HG02938 (cell line): ENCODE measurements at regions not wholly inside any gene's neighbourhood (a gene's known extent, or its start where the extent isn't known, plus 50 kb on each side); places are given as distances from the start of the nearest gene placed in this dataset.

Experiments used
- ATAC-seq: cut with Tn5 transposase; IDR thresholded peaks from one replicate; pipeline ENCODE4 v1.9.1; 2021; ENCODE audit warnings: mild to moderate bottlenecking, moderate library complexity; ENCODE audit not compliant: unreplicated experiment

- no peak for ATAC-seq
These were observed 1716.6 kb downstream of the PCDH7 start for GRCh38 chr4:32436816-32437215.

GRCh38 chr4:32440391-32440790, 1720.2 kb downstream of the PCDH7 start:
- ATAC-seq = no peak

- ATAC-seq = no peak
These were observed 1734.3 kb downstream of the PCDH7 start for GRCh38 chr4:32454482-32454881.

- ATAC-seq = no peak
These were observed 1735.1 kb downstream of the PCDH7 start for GRCh38 chr4:32455231-32455630.

GRCh38 chr4:32460972-32461371, 1740.8 kb downstream of the PCDH7 start:
- ATAC-seq = no peak

GRCh38 chr4:32462944-32463343, 1742.8 kb downstream of the PCDH7 start:
- no peak for ATAC-seq

GRCh38 chr4:32470087-32470585, 1750.0 kb downstream of the PCDH7 start:
- no peak for ATAC-seq

GRCh38 chr4:32472918-32473317, 1752.7 kb downstream of the PCDH7 start:
- ATAC-seq = no peak

GRCh38 chr4:32475710-32476109, 1755.5 kb downstream of the PCDH7 start:
- ATAC-seq = no peak

GRCh38 chr4:32477518-32477917, 1757.3 kb downstream of the PCDH7 start:
- ATAC-seq = no peak

- ATAC-seq = no peak
These were observed 1765.8 kb downstream of the PCDH7 start for GRCh38 chr4:32485956-32486355.

- no peak for ATAC-seq
These were observed 1768.5 kb downstream of the PCDH7 start for GRCh38 chr4:32488690-32489089.

- no peak for ATAC-seq
These were observed 1779.0 kb downstream of the PCDH7 start for GRCh38 chr4:32499171-32499570.

GRCh38 chr4:32503241-32503640, 1783.1 kb downstream of the PCDH7 start:
- no peak for ATAC-seq

GRCh38 chr4:32506067-32506466, 1785.9 kb downstream of the PCDH7 start:
- no peak for ATAC-seq

GRCh38 chr4:32519060-32519459, 1798.9 kb downstream of the PCDH7 start:
- ATAC-seq = no peak

- ATAC-seq = no peak
These were observed 1805.3 kb downstream of the PCDH7 start for GRCh38 chr4:32525420-32525819.

GRCh38 chr4:32544846-32545245, 1824.7 kb downstream of the PCDH7 start:
- ATAC-seq = no peak

GRCh38 chr4:32551943-32552342, 1831.8 kb downstream of the PCDH7 start:
- no peak for ATAC-seq

GRCh38 chr4:32560306-32560705, 1840.1 kb downstream of the PCDH7 start:
- no peak for ATAC-seq

- no peak for ATAC-seq
These were observed 1841.8 kb downstream of the PCDH7 start for GRCh38 chr4:32562010-32562409.

- ATAC-seq = no peak
These were observed 1844.5 kb downstream of the PCDH7 start for GRCh38 chr4:32564626-32565025.

- ATAC-seq = no peak
These were observed 1849.7 kb downstream of the PCDH7 start for GRCh38 chr4:32569861-32570260.

GRCh38 chr4:32572366-32572765, 1852.2 kb downstream of the PCDH7 start:
- ATAC-seq = no peak
